Right forelimb (tissue), 1 donor: ENCODE measurements at regions not wholly inside any gene's neighbourhood (a gene's known extent, or its start where the extent isn't known, plus 50 kb on each side); places are given as distances from the start of the nearest gene placed in this dataset.

Experiments
- DNase-seq: peaks from one replicate; pipeline ENCODE4 v3.0.0-alpha.2; 2018

DNA sequence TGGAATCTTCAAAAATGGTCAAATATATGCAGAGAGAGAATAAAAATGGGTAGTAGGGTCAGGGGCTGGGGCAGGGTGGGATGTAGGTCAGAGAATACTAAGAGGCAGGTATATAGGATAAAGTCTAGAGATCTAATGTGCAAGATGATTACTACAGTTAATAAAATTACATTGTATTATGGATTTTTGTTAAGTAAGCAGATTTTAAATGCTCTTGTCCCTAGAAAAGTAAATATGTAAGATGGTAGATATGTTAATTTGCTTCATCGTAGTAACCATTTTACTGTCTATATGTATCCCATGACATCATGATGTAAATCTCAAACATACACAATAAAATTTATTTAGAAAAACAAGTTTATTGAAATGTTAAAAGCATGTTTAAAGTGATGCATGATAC lies 1051.4 kb downstream of the AGBL1 start:
- no peak for DNase-seq

DNA sequence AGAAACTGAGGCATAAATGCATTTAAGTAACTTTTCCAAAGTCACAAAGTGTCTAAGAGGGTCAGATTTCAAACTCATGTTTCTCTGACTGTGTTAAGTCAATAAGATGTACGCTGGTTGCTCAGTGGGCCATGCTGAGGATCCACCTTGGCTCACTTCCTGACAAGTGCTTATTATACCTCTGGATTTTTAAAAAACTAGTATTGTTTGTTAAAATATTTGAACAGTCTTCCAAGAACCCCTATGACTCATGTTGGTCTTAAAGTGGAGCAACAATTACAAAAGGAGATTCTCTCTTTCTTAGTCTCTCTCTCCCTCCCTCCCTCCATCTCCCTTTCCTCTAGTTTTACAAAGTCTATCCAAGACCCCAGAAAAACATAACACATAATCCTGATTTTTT lies 1050.2 kb downstream of the AGBL1 start:
- no peak for DNase-seq

DNA sequence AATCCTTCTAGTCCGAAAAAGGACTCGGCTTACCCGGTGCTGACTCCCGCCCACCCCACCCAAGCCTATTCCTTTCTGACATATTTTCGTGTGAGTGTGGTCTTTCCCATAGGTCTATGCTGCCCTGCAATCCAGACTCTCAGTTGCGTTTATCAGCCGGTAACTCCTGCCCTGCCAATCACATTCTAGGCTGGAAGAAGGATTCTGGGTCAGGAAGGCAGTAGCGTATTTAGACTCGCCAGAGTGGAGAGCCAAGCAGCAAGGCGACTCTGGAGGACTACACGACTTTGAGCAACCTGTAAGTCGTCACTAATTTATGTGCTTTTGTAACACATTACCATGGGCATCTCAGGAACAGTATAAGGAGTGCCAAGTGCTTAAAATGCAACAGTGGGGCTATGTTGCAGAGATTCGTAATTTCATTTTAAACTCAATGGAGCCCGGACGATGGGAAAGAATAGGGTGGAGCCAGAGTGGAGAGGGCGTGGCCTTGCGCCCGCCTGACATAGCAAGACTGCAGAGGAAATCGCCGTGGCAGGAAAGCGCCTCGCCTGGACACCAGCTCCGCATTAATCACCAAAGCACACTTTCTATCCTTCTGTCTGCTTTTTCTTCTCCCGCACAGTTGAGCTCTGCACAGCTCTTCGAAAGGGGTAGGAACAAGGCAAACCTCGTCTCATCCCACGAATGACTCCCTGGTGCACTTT lies 1044.2 kb downstream of the AGBL1 start:
- DNase-seq = no peak

DNA sequence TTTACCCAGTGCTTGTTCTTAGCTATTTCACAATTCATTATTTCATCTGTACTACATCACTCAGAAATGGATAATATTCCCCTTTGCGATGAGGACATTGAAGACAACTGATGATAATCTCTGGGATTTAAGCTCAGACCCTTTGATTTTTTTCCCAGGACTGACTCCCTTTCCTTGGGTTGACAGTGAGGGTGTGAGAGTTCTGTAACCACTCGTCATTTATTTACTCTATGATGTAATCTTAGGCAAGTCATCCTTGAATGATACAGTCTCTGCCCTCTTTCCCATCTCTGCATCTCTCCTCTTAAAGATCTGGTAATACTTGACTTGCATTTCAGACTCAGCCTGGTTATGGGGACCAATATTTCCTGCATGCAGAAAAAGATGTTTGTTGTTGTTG lies 1041.7 kb downstream of the AGBL1 start:
- DNase-seq = no peak

DNA sequence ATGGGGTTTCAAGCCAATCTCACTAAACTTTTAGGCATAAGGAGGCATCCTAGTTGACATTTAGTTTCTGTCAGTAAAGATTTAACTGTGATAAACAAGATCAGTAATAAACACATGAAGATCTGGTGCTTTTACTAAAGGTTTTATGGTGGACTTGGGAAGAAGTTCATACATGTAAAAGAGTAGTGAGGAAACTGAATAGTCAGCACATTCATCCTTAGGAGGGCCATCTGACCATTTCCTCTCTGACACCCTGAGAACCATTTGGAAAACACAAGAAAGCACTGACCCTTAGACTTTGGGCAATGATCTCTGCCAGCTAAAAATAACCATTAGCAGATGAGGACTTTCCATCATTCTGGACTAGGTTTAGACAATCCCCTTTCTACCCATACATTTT lies 1040.9 kb downstream of the AGBL1 start:
- DNase-seq = no peak

DNA sequence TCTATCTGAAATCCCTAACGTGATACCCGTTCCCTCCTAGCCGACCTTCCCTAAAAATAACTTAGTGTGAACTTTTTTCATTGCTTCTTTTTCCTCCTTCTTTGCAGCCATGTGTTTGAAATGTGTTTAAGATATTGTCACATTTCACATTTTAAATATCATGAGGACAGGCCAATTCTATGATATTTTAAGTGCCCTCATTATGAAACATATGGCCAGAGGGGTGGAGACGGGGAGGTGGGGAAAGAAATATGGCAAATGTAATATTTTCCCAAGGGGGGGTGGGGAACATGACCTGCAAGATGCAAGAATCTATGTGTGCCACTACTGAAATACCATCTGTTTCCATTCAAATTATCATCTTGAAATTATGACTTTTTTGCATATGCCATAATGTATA lies 1039.2 kb downstream of the AGBL1 start:
- no peak for DNase-seq

DNA sequence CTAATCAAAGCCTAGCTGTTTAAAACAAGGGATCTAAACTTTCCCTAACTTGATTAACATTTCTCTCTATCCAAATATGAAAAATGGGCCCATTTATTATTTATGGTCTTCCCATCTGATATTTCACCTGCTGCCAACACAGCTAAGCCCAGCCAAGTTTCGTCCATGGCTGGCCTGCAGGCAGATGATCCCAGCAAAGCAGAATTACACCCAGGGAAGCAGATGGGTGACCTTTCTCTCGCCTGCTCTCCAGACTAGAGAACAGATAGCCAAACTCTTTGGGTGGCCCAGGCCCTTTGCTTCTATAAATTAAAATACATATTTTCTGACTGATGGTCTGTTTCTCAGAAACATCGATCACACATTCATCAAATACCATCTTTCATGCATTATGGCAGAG lies 1038.8 kb downstream of the AGBL1 start:
- DNase-seq = no peak

DNA sequence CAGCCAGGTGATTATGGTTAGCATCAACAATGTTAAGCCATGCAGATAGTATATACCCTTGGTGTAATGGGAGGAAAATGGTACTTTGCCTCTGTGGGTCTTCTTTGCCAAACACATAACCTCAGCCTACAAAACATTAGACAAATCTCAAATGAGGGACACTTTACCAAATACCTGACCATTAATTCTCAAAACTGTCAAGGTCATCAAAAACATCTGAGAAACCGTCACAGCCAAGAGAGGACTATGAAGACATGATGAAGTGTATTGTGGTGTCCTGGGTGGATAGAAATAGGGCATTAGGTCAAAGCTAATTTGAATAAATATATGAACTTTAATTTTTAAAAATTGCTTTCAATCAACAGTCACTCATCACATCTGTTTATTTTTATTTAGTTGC lies 1036.1 kb downstream of the AGBL1 start:
- no peak for DNase-seq

DNA sequence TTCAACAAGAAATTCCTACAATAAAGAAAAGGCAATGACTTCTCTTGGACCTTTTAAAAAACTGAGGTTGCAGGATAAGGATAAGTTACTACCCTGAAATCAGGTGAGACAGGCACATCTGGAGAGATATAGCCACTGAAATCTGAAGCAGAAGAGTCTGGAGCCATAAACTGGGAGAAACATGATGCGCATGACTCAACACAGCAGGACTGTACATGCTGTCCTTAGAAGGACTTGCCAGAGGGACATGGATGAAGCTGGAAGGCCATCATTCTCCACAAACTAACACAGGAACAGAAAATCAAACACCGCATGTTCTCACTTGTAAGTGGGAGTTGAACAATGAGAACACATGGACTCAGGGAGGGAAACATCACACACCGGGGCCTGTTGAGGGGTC lies 1020.2 kb downstream of the AGBL1 start:
- no peak for DNase-seq

DNA sequence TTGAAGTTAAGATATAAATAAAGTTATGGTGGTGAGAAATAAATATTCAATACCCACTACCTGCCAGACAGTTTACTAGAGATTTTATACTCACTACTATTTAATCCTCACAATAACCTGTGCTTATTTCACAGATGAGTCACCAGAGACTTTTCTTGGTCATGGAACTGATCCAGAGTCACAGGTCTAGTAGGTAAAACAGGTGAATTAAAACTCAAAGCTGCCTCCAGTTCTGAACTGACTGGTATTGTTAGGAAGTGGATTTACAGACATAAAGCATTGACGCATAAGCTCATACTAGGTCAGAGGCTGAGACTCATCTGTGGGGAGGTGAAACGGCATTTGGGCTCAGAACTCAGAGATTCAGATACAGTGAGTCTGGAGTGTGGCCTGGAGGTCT lies 1009.9 kb downstream of the AGBL1 start:
- DNase-seq = no peak

DNA sequence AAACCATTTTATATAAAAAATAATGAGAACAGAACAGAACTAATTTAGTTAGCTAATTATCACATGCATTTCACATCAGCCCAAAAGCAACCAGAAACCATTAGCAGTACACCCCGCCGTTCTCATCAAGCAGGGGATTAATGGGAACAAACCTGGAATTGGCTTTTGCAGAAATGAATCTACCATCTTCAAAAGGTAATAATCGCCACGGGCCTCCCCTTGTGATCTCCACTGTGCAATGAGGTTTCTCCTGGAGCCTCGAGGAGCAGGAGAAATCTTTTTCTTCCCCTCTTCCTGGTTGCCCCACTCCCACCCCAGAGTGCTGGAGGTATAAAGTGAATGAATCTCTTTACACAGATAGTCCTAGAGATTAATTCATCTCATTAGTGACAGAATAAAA lies 1003.5 kb downstream of the AGBL1 start:
- DNase-seq = no peak

DNA sequence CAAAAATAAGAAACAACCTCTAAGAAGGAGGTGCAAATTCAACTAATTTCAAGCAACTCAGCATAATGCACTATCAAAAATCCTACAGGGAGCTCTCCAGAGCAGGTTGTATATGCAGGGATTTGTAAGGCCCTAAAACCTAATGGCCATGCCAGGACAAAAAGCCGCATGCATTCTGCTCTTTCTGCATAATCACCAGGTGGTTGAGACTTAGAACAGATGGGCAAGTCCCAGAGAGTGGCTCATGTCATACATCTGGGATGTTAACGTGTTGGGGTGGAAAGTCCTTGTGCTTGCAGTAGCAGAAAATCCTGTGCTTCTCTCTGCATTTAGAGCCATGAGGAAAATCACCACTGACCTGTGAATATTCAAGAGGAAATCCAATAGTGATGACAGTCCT lies 1002.9 kb downstream of the AGBL1 start:
- DNase-seq = no peak

DNA sequence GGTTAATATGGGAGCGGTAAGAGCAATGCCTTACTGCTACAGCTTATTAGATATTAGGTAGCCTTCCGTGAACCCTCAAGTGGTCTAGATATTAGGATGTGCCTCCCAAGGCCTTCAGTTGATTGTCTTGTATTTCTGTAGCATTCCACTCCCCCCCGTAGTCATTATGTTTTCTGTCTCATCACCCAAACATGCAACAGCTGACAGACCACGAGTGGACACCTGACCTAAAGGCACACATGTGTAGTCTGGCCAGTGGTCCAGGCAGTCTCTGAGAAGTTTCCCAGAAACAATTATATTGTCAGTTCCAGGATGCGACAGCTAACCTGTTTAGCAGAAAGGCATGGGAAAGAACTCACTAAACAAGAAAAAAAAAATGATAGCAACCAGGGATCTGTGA lies 1000.9 kb downstream of the AGBL1 start:
- no peak for DNase-seq
